HG02885 (cell line): ENCODE measurements at regions not wholly inside any gene's neighbourhood (a gene's known extent, or its start where the extent isn't known, plus 50 kb on each side); places are given as distances from the start of the nearest gene placed in this dataset.
"Not testable (repeated sequence)": the region's sequence is repeated elsewhere in the genome, so short reads cannot be mapped to it uniquely, and the experiment has no call there.

ENCODE experiments used
- ATAC-seq: cut with Tn5 transposase; IDR thresholded peaks from one replicate; pipeline ENCODE4 v1.9.1; 2021; ENCODE audit warnings: mild to moderate bottlenecking; ENCODE audit not compliant: unreplicated experiment, poor library complexity

GRCh38 chr3:182521339-182521738 is 272.0 kb upstream of the ATP11B start:
- peak; percentile 75 for ATAC-seq

- ATAC-seq, result not testable (repeated sequence)
These were observed 269.9 kb upstream of the ATP11B start for GRCh38 chr3:182523424-182523823.

- ATAC-seq, result no peak
These were observed 269.5 kb upstream of the ATP11B start for GRCh38 chr3:182523836-182524235.

GRCh38 chr3:182524711-182525401 is 268.4 kb upstream of the ATP11B start:
- no peak for ATAC-seq

- no peak for ATAC-seq
These were observed 267.4 kb upstream of the ATP11B start for GRCh38 chr3:182525766-182526374.

- ATAC-seq, result no peak
These were observed 265.6 kb upstream of the ATP11B start for GRCh38 chr3:182527745-182528144.

GRCh38 chr3:182530316-182530715 is 263.0 kb upstream of the ATP11B start:
- ATAC-seq, result no peak

GRCh38 chr3:182533394-182533793 is 259.9 kb upstream of the ATP11B start:
- no peak for ATAC-seq

GRCh38 chr3:182544542-182544941 is 248.8 kb upstream of the ATP11B start:
- no peak for ATAC-seq

GRCh38 chr3:182562274-182562673 is 231.0 kb upstream of the ATP11B start:
- ATAC-seq, result no peak

GRCh38 chr3:182565916-182566796 is 227.1 kb upstream of the ATP11B start:
- ATAC-seq, result no peak

- no peak for ATAC-seq
These were observed 225.6 kb upstream of the ATP11B start for GRCh38 chr3:182567700-182568099.

GRCh38 chr3:182568261-182568660 is 225.0 kb upstream of the ATP11B start:
- ATAC-seq, result no peak

GRCh38 chr3:182568876-182569275 is 224.4 kb upstream of the ATP11B start:
- no peak for ATAC-seq

GRCh38 chr3:182570946-182571594 is 222.2 kb upstream of the ATP11B start:
- no peak for ATAC-seq

- ATAC-seq, result no peak
These were observed 217.4 kb upstream of the ATP11B start for GRCh38 chr3:182575941-182576340.

- ATAC-seq, result no peak
These were observed 209.8 kb upstream of the ATP11B start for GRCh38 chr3:182583545-182583944.

- no peak for ATAC-seq
These were observed 207.7 kb upstream of the ATP11B start for GRCh38 chr3:182585532-182586150.

- ATAC-seq, result no peak
These were observed 200.6 kb upstream of the ATP11B start for GRCh38 chr3:182592747-182593146.

- ATAC-seq, result no peak
These were observed 196.5 kb upstream of the ATP11B start for GRCh38 chr3:182596676-182597410.
